Panc1 (cell line): ENCODE measurements at regions not wholly inside any gene's neighbourhood (a gene's known extent, or its start where the extent isn't known, plus 50 kb on each side); places are given as distances from the start of the nearest gene placed in this dataset.

Experiments used
- ATAC-seq: fragments of 200-7000 bp; cut with Tn5 transposase; 2 replicates; pipeline ENCODE4 v1.9.1; 2020; ENCODE audit warnings: mild to moderate bottlenecking, moderate library complexity
- BruUV-seq: library from RNA; stranded (reverse); fragments of 400-500 nt; replicated peaks from 2 replicates; lab custom pipeline; 2021; lab: Mats Ljungman, UMichigan
- CTCF ChIA-PET: fragments of 300-600 bp; sonication (Branson Sonifier 250); formaldehyde crosslinking; loops from one replicate; lab custom pipeline; 2022; ENCODE audit warnings: antibody characterized with exemption; lab: Charles Lee
- POLR2A ChIA-PET: fragments of 300-600 bp; sonication (Branson Sonifier 250); formaldehyde crosslinking; loops from one replicate; lab custom pipeline; 2022; ENCODE audit warnings: antibody characterized with exemption; lab: Charles Lee
- DNase-seq: peaks from one replicate; pipeline ENCODE4 v3.0.0-alpha.2; 2010; ENCODE audit warnings: low read depth, low spot score
- H3K27ac ChIP-seq: 2 replicates; pipeline ENCODE4 v1.5.1; 2011; ENCODE audit warnings: mild to moderate bottlenecking, low read length, inconsistent platforms
- H3K27me3 ChIP-seq: fragments of 200-500 bp; sonication (Bioruptor generic); 2 replicates; pipeline ENCODE4 v1.6.0; 2014; ENCODE audit warnings: low read length, inconsistent platforms; ENCODE audit not compliant: control insufficient read depth, insufficient read depth
- H3K36me3 ChIP-seq: fragments of 200-500 bp; sonication (Bioruptor generic); 2 replicates; pipeline ENCODE4 v1.5.1; 2014; ENCODE audit warnings: inconsistent platforms, mild to moderate bottlenecking, low read length, moderate library complexity; ENCODE audit not compliant: control insufficient read depth, insufficient read depth
- H3K4me1 ChIP-seq: 2 replicates; pipeline ENCODE4 v1.5.1; 2011; ENCODE audit warnings: inconsistent platforms, mild to moderate bottlenecking, low read length, moderate library complexity; ENCODE audit not compliant: control insufficient read depth, insufficient read depth
- H3K4me3 ChIP-seq, 2 experiments: 2 replicates each; pipeline ENCODE4 v1.5.1; 2011 to 2012; ENCODE audit warnings: low read depth in 2 of 2, low read length in 2 of 2, mild to moderate bottlenecking in 2 of 2, inconsistent platforms in 1 of 2, moderate library complexity in 1 of 2
- H3K9me3 ChIP-seq: fragments of 200-500 bp; sonication (Bioruptor generic); 2 replicates; pipeline ENCODE4 v1.5.1; 2014; ENCODE audit warnings: low read depth, mild to moderate bottlenecking, inconsistent platforms, low read length, moderate library complexity; ENCODE audit not compliant: control insufficient read depth, insufficient read depth
- POLR2AphosphoS5 ChIP-seq: IDR thresholded peaks from 2 replicates; pipeline ENCODE4 v1.6.1; 2012; ENCODE audit warnings: mild to moderate bottlenecking, low read depth, low read length, moderate library complexity
- SIN3A ChIP-seq: IDR thresholded peaks from 2 replicates; pipeline ENCODE4 v1.6.1; 2012; ENCODE audit warnings: low read depth, mild to moderate bottlenecking, low read length, moderate library complexity, borderline replicate concordance; ENCODE audit not compliant: insufficient read depth
- TCF7L2 ChIP-seq: IDR thresholded peaks from 2 replicates; pipeline ENCODE4 v1.6.1; 2011; ENCODE audit warnings: mild to moderate bottlenecking, low read depth, low read length, inconsistent platforms
- in situ Hi-C: cut with HindIII; loops from 2 replicates; pipeline ENCODE4 v1.10.0; 2016; ENCODE audit warnings: low sequenced_read_pairs, low pct_unique_long_range_greater_than_20kb
- intact Hi-C: fragments of 100-400 bp; cut with micrococcal nuclease; formaldehyde crosslinking; loops from one replicate; pipeline ENCODE4 v1.10.0; 2022; ENCODE audit not compliant: unreplicated experiment
- TF ChIP-seq, protein P1 (sequence below), 2 experiments: IDR thresholded peaks; 2 replicates each; pipeline ENCODE4 v1.6.1; 2011 to 2012; ENCODE audit warnings: low read depth in 2 of 2, control low read depth in 1 of 2, low read length in 1 of 2, mild to moderate bottlenecking in 1 of 2, moderate library complexity in 1 of 2; ENCODE audit not compliant: insufficient read depth in 1 of 2
- TF ChIP-seq, protein P2 (sequence below): fragments of 450-650 bp; IDR thresholded peaks from 2 replicates; pipeline ENCODE4 v1.5.1; 2017; ENCODE audit warnings: mild to moderate bottlenecking

DNA sequence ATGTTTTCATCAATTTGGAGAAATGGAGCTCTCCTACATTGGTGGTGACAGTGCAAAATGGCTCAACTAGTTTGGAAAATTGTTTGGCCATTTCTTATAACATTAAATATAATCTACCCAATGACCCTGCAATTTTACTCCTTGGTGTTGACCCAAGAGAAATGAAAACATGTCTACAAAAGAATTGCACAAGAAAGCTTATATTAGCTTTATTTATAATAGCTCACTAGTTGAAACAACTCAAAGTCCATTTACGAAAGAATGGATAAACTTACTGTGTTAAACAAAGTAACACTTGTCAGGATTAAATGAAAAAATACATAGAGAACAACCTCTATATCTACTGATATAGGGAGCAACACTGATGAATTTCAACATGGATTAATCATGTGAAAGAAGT lies 539.9 kb downstream of the DNAJB9 start:
- no TSS peak for BruUV-seq
- no peaks in the 10 kb centered on the region for H3K9me3 ChIP-seq
- H3K4me1 ChIP-seq: no peaks in the 10 kb centered on the region
- ATAC-seq: no peak
- no peak for DNase-seq
- ChIA-PET CTCF (no interaction called here), POLR2A (no interaction called here)
- no peak overlapping the region for H3K4me3 ChIP-seq
- TF ChIP-seq SIN3A (no peak), TCF7L2 (no peak), POLR2AphosphoS5 (no peak)
- TF ChIP-seq, protein P1, sequence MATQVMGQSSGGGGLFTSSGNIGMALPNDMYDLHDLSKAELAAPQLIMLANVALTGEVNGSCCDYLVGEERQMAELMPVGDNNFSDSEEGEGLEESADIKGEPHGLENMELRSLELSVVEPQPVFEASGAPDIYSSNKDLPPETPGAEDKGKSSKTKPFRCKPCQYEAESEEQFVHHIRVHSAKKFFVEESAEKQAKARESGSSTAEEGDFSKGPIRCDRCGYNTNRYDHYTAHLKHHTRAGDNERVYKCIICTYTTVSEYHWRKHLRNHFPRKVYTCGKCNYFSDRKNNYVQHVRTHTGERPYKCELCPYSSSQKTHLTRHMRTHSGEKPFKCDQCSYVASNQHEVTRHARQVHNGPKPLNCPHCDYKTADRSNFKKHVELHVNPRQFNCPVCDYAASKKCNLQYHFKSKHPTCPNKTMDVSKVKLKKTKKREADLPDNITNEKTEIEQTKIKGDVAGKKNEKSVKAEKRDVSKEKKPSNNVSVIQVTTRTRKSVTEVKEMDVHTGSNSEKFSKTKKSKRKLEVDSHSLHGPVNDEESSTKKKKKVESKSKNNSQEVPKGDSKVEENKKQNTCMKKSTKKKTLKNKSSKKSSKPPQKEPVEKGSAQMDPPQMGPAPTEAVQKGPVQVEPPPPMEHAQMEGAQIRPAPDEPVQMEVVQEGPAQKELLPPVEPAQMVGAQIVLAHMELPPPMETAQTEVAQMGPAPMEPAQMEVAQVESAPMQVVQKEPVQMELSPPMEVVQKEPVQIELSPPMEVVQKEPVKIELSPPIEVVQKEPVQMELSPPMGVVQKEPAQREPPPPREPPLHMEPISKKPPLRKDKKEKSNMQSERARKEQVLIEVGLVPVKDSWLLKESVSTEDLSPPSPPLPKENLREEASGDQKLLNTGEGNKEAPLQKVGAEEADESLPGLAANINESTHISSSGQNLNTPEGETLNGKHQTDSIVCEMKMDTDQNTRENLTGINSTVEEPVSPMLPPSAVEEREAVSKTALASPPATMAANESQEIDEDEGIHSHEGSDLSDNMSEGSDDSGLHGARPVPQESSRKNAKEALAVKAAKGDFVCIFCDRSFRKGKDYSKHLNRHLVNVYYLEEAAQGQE (IDR thresholded peaks at IDR 0.05; ENCODE audit: insufficient read depth in 1 of 2, low read depth in 2 of 2, low read length in 1 of 2): no peak
- TF ChIP-seq, protein P2, sequence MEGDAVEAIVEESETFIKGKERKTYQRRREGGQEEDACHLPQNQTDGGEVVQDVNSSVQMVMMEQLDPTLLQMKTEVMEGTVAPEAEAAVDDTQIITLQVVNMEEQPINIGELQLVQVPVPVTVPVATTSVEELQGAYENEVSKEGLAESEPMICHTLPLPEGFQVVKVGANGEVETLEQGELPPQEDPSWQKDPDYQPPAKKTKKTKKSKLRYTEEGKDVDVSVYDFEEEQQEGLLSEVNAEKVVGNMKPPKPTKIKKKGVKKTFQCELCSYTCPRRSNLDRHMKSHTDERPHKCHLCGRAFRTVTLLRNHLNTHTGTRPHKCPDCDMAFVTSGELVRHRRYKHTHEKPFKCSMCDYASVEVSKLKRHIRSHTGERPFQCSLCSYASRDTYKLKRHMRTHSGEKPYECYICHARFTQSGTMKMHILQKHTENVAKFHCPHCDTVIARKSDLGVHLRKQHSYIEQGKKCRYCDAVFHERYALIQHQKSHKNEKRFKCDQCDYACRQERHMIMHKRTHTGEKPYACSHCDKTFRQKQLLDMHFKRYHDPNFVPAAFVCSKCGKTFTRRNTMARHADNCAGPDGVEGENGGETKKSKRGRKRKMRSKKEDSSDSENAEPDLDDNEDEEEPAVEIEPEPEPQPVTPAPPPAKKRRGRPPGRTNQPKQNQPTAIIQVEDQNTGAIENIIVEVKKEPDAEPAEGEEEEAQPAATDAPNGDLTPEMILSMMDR: no peak
- in situ Hi-C loops: no loop called here
- H3K27ac ChIP-seq: no peak overlapping the region
- intact Hi-C loops: no loop called here
- H3K27me3 ChIP-seq: no peaks in the 10 kb centered on the region
- H3K36me3 ChIP-seq: no peaks in the 10 kb centered on the region

GRCh38 chr7:109111086-109111485 lies 541.4 kb downstream of the DNAJB9 start:
- H3K27me3 ChIP-seq: no peaks in the 10 kb centered on the region
- H3K4me3 ChIP-seq: no peak overlapping the region
- intact Hi-C loops (no loop called here), in situ Hi-C loops (no loop called here)
- H3K9me3 ChIP-seq: no peaks in the 10 kb centered on the region
- TF ChIP-seq, protein P2: no peak
- TF ChIP-seq TCF7L2 (no peak), SIN3A (no peak), POLR2AphosphoS5 (no peak)
- TF ChIP-seq, protein P1 (IDR thresholded peaks at IDR 0.05; ENCODE audit: insufficient read depth in 1 of 2, low read depth in 2 of 2, low read length in 1 of 2): no peak
- H3K36me3 ChIP-seq: no peaks in the 10 kb centered on the region
- ChIA-PET POLR2A (no interaction called here), CTCF (no interaction called here)
- ATAC-seq (no peak), DNase-seq (no peak)
- no peak overlapping the region for H3K27ac ChIP-seq
- no peaks in the 10 kb centered on the region for H3K4me1 ChIP-seq
- BruUV-seq: no TSS peak
